Thyroid gland (tissue), 4 donors: ENCODE measurements at regions not wholly inside any gene's neighbourhood (a gene's known extent, or its start where the extent isn't known, plus 50 kb on each side); places are given as distances from the start of the nearest gene placed in this dataset.

ENCODE experiments used
- DNase-seq, 2 donors: peaks; one replicate each; pipeline ENCODE4 v3.0.0-alpha.2; 2019
- H3K27ac ChIP-seq, 3 donors: fragments of 200-600 bp; sonication (generic); 1 replicate in 2 of 3; 2 replicates in 1 of 3; pipeline ENCODE4 v1.5.1; 2016 to 2019; ENCODE audit warnings: mild to moderate bottlenecking in 1 of 3, moderate library complexity in 1 of 3
- H3K27me3 ChIP-seq: fragments of 200-600 bp; sonication (generic); one replicate; pipeline ENCODE4 v1.5.1; 2019
- H3K36me3 ChIP-seq, 2 donors: fragments of 200-600 bp; sonication (generic); one replicate each; pipeline ENCODE4 v1.5.1; 2016 to 2019
- H3K4me1 ChIP-seq, 2 donors: fragments of 200-600 bp; sonication (generic); one replicate each; pipeline ENCODE4 v1.5.1; 2017 to 2019
- H3K4me3 ChIP-seq, 3 donors: fragments of 200-600 bp; sonication (generic); replicated peaks in 1 of 3; 1 replicate in 2 of 3; 2 replicates in 1 of 3; pipeline ENCODE4 v1.5.1; 2016; ENCODE audit warnings: mild to moderate bottlenecking in 1 of 3
- H3K9me3 ChIP-seq: fragments of 200-600 bp; sonication (generic); one replicate; pipeline ENCODE4 v1.5.1; 2017
- CTCF ChIP-seq, 6 experiments: fragments of 200-600 bp in 3 of 6; fragments of 450-650 bp in 3 of 6; sonication (generic) in 3 of 6; IDR thresholded peaks; one replicate each; pipeline ENCODE4 v1.5.1; 2016 to 2019; ENCODE audit warnings: antibody characterized with exemption in 6 of 6, mild to moderate bottlenecking in 2 of 6, inconsistent platforms in 1 of 6, moderate library complexity in 1 of 6
- POLR2A ChIP-seq, 2 donors: fragments of 450-650 bp; IDR thresholded peaks; one replicate each; pipeline ENCODE4 v1.6.1; 2017; ENCODE audit warnings: antibody characterized with exemption in 2 of 2, mild to moderate bottlenecking in 2 of 2, moderate library complexity in 1 of 2
- WGBS, 2 donors: methylation state at CpG; one replicate each; pipeline ENCODE4 v1.1.5; 2017; 5-methylcytosine and 5-hydroxymethylcytosine counted together
- intact Hi-C: fragments of 100-400 bp; cut with DNase I; formaldehyde crosslinking; loops from one replicate; pipeline ENCODE4 v1.15.1; 2023

GRCh38 chr3:72047221-72047871, 262.4 kb upstream of the PROK2 start:
- Histone ChIP-seq H3K27me3 (no peaks in the 10 kb centered on the region), H3K36me3 (no peaks in the 10 kb centered on the region), H3K4me3 (no peak overlapping the region), H3K9me3 (no peaks in the 10 kb centered on the region), H3K4me1 (no peaks in the 10 kb centered on the region), H3K27ac (no peak overlapping the region)
- intact Hi-C loops = no loop called here
- WGBS, 2 donors = 91 to 94% methylated on average over 16 of the region's 16 CpGs
- TF ChIP-seq POLR2A (IDR thresholded peaks at IDR 0.05) (no peak), CTCF (IDR thresholded peaks at IDR 0.05) (no peak)
- no peak for DNase-seq

GRCh38 chr3:72044231-72044855, 259.4 kb upstream of the PROK2 start:
- Histone ChIP-seq H3K36me3 (no peaks in the 10 kb centered on the region), H3K27me3 (no peaks in the 10 kb centered on the region), H3K27ac (no peak overlapping the region), H3K9me3 (no peaks in the 10 kb centered on the region), H3K4me1 (no peaks in the 10 kb centered on the region), H3K4me3 (no peak overlapping the region)
- no peak for DNase-seq
- 72 to 74% methylated on average over 7 of the region's 7 CpGs for WGBS, 2 donors
- intact Hi-C loops = no loop called here
- TF ChIP-seq CTCF (IDR thresholded peaks at IDR 0.05) = no peak

- Histone ChIP-seq H3K27me3 (no peaks in the 10 kb centered on the region), H3K36me3 (no peaks in the 10 kb centered on the region), H3K4me3 (no peak overlapping the region), H3K4me1 (no peaks in the 10 kb centered on the region), H3K27ac (no peak overlapping the region), H3K9me3 (no peaks in the 10 kb centered on the region)
- TF ChIP-seq POLR2A (IDR thresholded peaks at IDR 0.05) (no peak), CTCF (IDR thresholded peaks at IDR 0.05) (no peak)
- DNase-seq = no peak
- intact Hi-C loops = no loop called here
- WGBS, 2 donors = 85 to 94% methylated on average over 3 of the region's 3 CpGs
Measured at GRCh38 chr3:72043204-72044133, 258.5 kb upstream of the PROK2 start.

- DNase-seq = peak; percentile 16 to 28
- intact Hi-C loops = no loop called here
- H3K27me3 ChIP-seq = no peaks in the 10 kb centered on the region
- no peak overlapping the region for H3K4me3 ChIP-seq
- H3K27ac ChIP-seq = no peak overlapping the region
- no peak for TF ChIP-seq CTCF (IDR thresholded peaks at IDR 0.05)
- no peak for TF ChIP-seq POLR2A (IDR thresholded peaks at IDR 0.05)
- H3K4me1 ChIP-seq = no peaks in the 10 kb centered on the region
- WGBS, 2 donors = 65 to 75% methylated on average over 7 of the region's 7 CpGs
- H3K9me3 ChIP-seq = no peaks in the 10 kb centered on the region
- H3K36me3 ChIP-seq = no peaks in the 10 kb centered on the region
Measured at GRCh38 chr3:72042397-72043203, 257.7 kb upstream of the PROK2 start.
